ENCODE measurements at regions not wholly inside any gene's neighbourhood (a gene's known extent, or its start where the extent isn't known, plus 50 kb on each side); places are given as distances from the start of the nearest gene placed in this dataset.
"Not testable (repeated sequence)": the region's sequence is repeated elsewhere in the genome, so short reads cannot be mapped to it uniquely, and the experiment has no call there.

DNA sequence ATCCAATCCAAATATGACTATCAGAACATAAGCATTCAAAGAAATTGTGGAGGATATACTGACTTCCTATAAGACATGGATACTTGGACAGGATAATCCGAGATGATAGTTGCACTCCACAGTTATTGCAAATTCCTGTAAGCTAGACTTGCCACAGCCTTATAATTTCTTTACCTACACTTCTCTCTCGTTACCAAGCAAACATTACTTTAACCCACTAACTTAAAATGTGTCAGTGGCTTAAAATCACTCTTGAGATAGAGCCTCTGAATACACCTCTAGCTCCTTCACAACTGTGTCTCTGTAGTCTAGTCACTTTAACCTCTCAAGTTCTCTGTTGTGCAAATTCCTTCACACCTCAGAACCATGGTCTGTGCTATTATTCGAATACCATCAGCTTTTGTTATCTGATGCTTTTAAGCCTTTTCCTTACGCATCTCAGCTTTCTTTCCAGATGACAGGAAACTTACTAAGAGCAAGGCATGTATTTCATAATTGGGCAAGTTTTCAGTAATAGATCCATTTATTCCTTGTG lies 474.9 kb upstream of the MIR17HG start:
- Histone ChIP-seq H3K36me3 (ENCODE audit: control insufficient read depth, insufficient read depth, low read length) (no peaks in the 10 kb centered on the region), H3K4me3 (ENCODE audit: low read depth, low read length) (no peak overlapping the region), H3K4me1 (ENCODE audit: control insufficient read depth, insufficient read depth, low read length, poor library complexity, severe bottlenecking) (no peaks in the 10 kb centered on the region), H3K9me3 (ENCODE audit: control insufficient read depth in 2 of 2, low read length in 2 of 2) (no peaks in the 10 kb centered on the region), H3K27ac (ENCODE audit: insufficient read depth, low read length, poor library complexity, severe bottlenecking) (no peak overlapping the region), H3K27me3 (ENCODE audit: control insufficient read depth, insufficient read depth, low read length) (no peaks in the 10 kb centered on the region)
- Mint-ChIP-seq H3K27ac (peak overlapping the region in 1 of 3 donors; percentile 81), H3K27me3 (no peaks in the 10 kb centered on the region), H3K36me3 (no peaks in the 10 kb centered on the region), H3K9me3 (peaks cover 0 to 5% (median 2%) of the 10 kb centered on the region in 7 donors), H3K4me3 (no peak overlapping the region), H3K4me1 (no peaks in the 10 kb centered on the region)
- ATAC-seq (ENCODE audit: low read depth in 2 of 2) (no peak), DNase-seq (no peak)

DNA sequence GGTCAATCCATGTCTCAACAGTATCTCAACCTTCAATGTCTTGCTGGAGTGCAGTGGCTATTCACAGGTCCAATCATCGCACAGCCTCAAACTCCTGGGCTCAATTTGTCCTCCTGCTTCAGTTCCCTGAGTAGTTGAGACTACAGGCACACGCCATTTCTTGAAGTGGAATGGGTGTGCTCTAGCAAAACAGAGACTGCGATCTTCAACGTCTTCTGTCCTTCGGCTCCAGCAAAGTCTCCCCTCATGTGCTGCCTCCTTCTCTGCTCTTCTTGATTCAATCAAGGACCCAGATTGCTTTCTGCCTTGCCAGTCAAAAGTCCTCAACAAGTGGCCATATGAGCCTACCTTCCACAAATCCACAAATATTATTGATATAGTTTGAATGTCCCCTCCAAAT lies 466.7 kb upstream of the MIR17HG start:
- H3K27me3 ChIP-seq (ENCODE audit: control insufficient read depth, insufficient read depth, low read length): no peaks in the 10 kb centered on the region
- Mint-ChIP-seq H3K36me3 (no peaks in the 10 kb centered on the region), H3K9me3 (peaks cover 0 to 4% (median 0%) of the 10 kb centered on the region in 7 donors), H3K4me3 (no peak overlapping the region), H3K27me3 (no peaks in the 10 kb centered on the region), H3K4me1 (no peaks in the 10 kb centered on the region), H3K27ac (no peak overlapping the region)
- DNase-seq: no peak
- no peaks in the 10 kb centered on the region for H3K9me3 ChIP-seq (ENCODE audit: control insufficient read depth in 2 of 2, low read length in 2 of 2)
- H3K27ac ChIP-seq (ENCODE audit: insufficient read depth, low read length, poor library complexity, severe bottlenecking): no peak overlapping the region
- no peak for ATAC-seq (ENCODE audit: low read depth in 2 of 2)
- H3K36me3 ChIP-seq (ENCODE audit: control insufficient read depth, insufficient read depth, low read length): no peaks in the 10 kb centered on the region
- H3K4me3 ChIP-seq (ENCODE audit: low read depth, low read length): no peak overlapping the region
- H3K4me1 ChIP-seq (ENCODE audit: control insufficient read depth, insufficient read depth, low read length, poor library complexity, severe bottlenecking): no peaks in the 10 kb centered on the region

DNA sequence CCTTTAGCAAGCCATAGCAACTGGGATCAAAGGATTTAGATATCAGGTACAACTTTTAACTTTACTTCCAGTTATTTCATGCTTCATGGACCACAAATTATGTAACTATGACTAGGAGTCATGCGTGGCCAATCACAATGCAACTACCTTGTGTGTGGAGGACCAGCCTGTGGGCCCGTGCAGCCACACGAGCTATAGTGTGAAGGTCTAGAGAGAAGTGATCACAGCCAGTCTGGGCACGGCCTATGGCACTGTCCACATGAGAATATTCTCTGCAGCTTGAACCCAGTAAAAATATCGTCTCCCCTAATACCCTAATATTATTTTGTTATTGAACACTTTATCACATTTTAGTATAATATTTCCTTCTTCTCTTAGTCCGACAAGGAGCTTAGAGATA lies 464.9 kb upstream of the MIR17HG start:
- no peaks in the 10 kb centered on the region for H3K4me1 ChIP-seq (ENCODE audit: control insufficient read depth, insufficient read depth, low read length, poor library complexity, severe bottlenecking)
- no peaks in the 10 kb centered on the region for H3K36me3 ChIP-seq (ENCODE audit: control insufficient read depth, insufficient read depth, low read length)
- H3K4me3 ChIP-seq (ENCODE audit: low read depth, low read length): no peak overlapping the region
- no peak overlapping the region for H3K4me3 Mint-ChIP-seq
- no peaks in the 10 kb centered on the region for H3K9me3 ChIP-seq (ENCODE audit: control insufficient read depth in 2 of 2, low read length in 2 of 2)
- H3K27ac Mint-ChIP-seq: no peak overlapping the region
- no peaks in the 10 kb centered on the region for H3K4me1 Mint-ChIP-seq
- H3K36me3 Mint-ChIP-seq: no peaks in the 10 kb centered on the region
- no peak for ATAC-seq (ENCODE audit: low read depth in 2 of 2)
- H3K9me3 Mint-ChIP-seq: peaks cover 0 to 4% (median 1%) of the 10 kb centered on the region in 7 donors
- H3K27me3 ChIP-seq (ENCODE audit: control insufficient read depth, insufficient read depth, low read length): no peaks in the 10 kb centered on the region
- H3K27ac ChIP-seq (ENCODE audit: insufficient read depth, low read length, poor library complexity, severe bottlenecking): no peak overlapping the region
- no peak for DNase-seq
- H3K27me3 Mint-ChIP-seq: no peaks in the 10 kb centered on the region

DNA sequence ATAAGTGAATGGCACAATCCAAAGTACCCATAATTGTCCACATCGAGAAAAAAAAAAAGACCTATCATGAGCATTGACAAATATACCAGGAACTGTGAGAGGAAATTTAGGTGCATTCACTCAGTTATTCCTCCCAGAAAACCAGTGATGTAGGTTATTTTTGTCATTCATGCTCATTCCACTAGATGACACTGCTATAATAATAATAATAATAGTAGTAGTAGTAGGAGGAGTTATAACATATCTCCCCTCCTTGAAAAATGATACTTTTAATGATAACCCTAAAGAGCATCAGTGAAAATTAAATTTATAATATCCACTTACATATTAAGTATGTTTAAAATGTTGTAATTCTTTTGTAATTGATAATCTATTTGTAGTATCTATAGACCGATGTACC lies 463.9 kb upstream of the MIR17HG start:
- Histone ChIP-seq H3K36me3 (ENCODE audit: control insufficient read depth, insufficient read depth, low read length) (no peaks in the 10 kb centered on the region), H3K27me3 (ENCODE audit: control insufficient read depth, insufficient read depth, low read length) (no peaks in the 10 kb centered on the region), H3K4me3 (ENCODE audit: low read depth, low read length) (no peak overlapping the region), H3K4me1 (ENCODE audit: control insufficient read depth, insufficient read depth, low read length, poor library complexity, severe bottlenecking) (no peaks in the 10 kb centered on the region), H3K27ac (ENCODE audit: insufficient read depth, low read length, poor library complexity, severe bottlenecking) (no peak overlapping the region), H3K9me3 (ENCODE audit: control insufficient read depth in 2 of 2, low read length in 2 of 2) (no peaks in the 10 kb centered on the region)
- ATAC-seq (ENCODE audit: low read depth in 2 of 2): no peak
- H3K9me3 Mint-ChIP-seq: peaks cover 0 to 4% (median 1%) of the 10 kb centered on the region in 7 donors
- H3K27me3 Mint-ChIP-seq: no peaks in the 10 kb centered on the region
- no peak overlapping the region for H3K27ac Mint-ChIP-seq
- H3K36me3 Mint-ChIP-seq: no peaks in the 10 kb centered on the region
- no peaks in the 10 kb centered on the region for H3K4me1 Mint-ChIP-seq
- H3K4me3 Mint-ChIP-seq: no peak overlapping the region
- DNase-seq: no peak

DNA sequence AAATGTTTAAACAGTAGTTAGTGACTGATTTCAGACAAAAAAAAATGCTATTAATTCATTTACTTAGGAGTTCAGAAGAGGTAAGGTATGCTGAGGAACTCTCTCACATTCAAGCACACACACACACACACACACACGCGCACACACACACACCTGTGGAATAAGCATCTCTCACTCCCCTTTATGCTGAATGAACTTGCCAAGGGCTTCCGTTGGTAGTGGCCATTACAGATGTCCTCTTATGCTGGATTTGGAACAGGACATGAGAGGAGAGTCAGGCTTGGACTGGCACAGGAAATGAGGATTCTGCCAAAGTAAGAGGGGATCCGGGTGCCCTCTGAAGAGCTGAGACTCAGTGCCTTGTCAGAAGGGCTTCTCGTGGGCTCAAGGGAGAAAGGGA lies 463.4 kb upstream of the MIR17HG start:
- H3K27ac ChIP-seq (ENCODE audit: insufficient read depth, low read length, poor library complexity, severe bottlenecking): no peak overlapping the region
- Mint-ChIP-seq H3K4me3 (no peak overlapping the region), H3K4me1 (no peaks in the 10 kb centered on the region), H3K27ac (no peak overlapping the region), H3K36me3 (no peaks in the 10 kb centered on the region), H3K27me3 (no peaks in the 10 kb centered on the region), H3K9me3 (peaks cover 0 to 4% (median 1%) of the 10 kb centered on the region in 7 donors)
- no peaks in the 10 kb centered on the region for H3K27me3 ChIP-seq (ENCODE audit: control insufficient read depth, insufficient read depth, low read length)
- no peak overlapping the region for H3K4me3 ChIP-seq (ENCODE audit: low read depth, low read length)
- no peak for DNase-seq
- H3K36me3 ChIP-seq (ENCODE audit: control insufficient read depth, insufficient read depth, low read length): no peaks in the 10 kb centered on the region
- no peaks in the 10 kb centered on the region for H3K4me1 ChIP-seq (ENCODE audit: control insufficient read depth, insufficient read depth, low read length, poor library complexity, severe bottlenecking)
- no peak for ATAC-seq (ENCODE audit: low read depth in 2 of 2)
- H3K9me3 ChIP-seq (ENCODE audit: control insufficient read depth in 2 of 2, low read length in 2 of 2): no peaks in the 10 kb centered on the region

DNA sequence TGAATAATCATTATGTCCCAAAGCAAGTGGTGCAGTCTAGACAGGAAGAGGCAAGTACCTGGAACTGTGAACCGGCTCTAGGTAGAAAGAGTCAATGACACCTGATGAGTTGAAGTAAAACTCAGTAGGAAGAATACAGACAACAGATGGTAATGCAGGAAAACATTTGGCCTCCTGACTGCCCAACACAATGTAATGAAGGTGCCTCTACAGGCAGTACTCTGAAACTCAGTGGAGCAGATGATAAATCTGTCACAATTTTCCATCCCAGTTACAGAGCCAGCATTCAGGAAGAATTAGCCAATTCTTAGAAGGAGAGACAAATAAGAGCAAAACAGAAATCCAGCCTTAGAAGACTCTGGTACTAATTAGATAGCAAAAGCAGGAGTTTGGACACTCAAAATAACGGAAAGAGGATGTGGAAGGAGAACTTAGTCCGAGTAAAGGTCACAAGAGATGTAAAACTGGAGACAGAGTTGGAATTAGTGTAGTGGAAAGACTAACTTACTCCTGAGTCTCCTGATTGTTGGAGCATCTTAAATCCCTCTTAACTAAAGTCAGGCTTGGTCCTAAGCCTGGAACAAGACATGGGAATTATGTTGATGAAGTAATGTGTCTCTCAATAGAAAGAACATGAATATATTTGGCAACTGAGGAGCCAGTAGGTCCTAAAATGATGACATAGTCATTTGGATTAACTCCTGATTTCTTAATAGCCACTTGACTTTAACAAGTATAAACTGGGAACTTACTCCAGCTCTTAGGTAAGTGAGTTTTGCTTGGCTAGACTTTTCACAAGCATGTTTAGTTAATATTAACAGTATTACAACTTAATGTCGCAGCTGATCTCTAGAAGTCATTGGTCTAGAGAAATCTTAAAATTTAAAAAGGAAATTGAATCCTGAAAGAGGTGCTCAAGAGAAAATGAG lies 457.3 kb upstream of the MIR17HG start:
- Mint-ChIP-seq H3K27ac (no peak overlapping the region), H3K27me3 (no peaks in the 10 kb centered on the region), H3K9me3 (peaks cover 0 to 15% (median 5%) of the 10 kb centered on the region in 7 donors), H3K36me3 (no peaks in the 10 kb centered on the region), H3K4me1 (no peaks in the 10 kb centered on the region), H3K4me3 (no peak overlapping the region)
- no peaks in the 10 kb centered on the region for H3K27me3 ChIP-seq (ENCODE audit: control insufficient read depth, insufficient read depth, low read length)
- H3K4me1 ChIP-seq (ENCODE audit: control insufficient read depth, insufficient read depth, low read length, poor library complexity, severe bottlenecking): no peaks in the 10 kb centered on the region
- H3K9me3 ChIP-seq (ENCODE audit: control insufficient read depth in 2 of 2, low read length in 2 of 2): no peaks in the 10 kb centered on the region
- DNase-seq: no peak
- no peak for ATAC-seq (ENCODE audit: low read depth in 2 of 2)
- H3K36me3 ChIP-seq (ENCODE audit: control insufficient read depth, insufficient read depth, low read length): no peaks in the 10 kb centered on the region
- H3K27ac ChIP-seq (ENCODE audit: insufficient read depth, low read length, poor library complexity, severe bottlenecking): no peak overlapping the region
- no peak overlapping the region for H3K4me3 ChIP-seq (ENCODE audit: low read depth, low read length)

DNA sequence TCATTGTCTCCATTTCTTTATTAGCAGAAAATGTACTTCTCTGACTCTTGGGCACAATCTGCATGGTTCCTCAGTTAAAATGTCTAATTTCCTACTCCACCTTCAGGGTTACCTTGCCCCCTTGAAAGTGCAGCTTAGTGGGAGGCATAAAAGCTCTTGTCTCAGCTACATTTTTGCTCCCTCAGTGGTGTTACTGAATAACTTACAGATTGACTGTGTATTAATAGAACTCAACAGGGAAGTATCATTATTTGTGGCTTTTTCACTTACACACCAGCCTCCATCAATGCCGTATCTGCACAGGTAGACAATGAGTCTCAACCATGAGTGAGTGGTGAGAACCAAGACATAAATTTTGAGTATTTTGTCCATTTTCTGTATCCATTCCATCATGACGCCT lies 456.2 kb upstream of the MIR17HG start:
- Histone ChIP-seq H3K27ac (ENCODE audit: insufficient read depth, low read length, poor library complexity, severe bottlenecking) (no peak overlapping the region), H3K9me3 (ENCODE audit: control insufficient read depth in 2 of 2, low read length in 2 of 2) (no peaks in the 10 kb centered on the region), H3K4me3 (ENCODE audit: low read depth, low read length) (no peak overlapping the region), H3K27me3 (ENCODE audit: control insufficient read depth, insufficient read depth, low read length) (no peaks in the 10 kb centered on the region), H3K4me1 (ENCODE audit: control insufficient read depth, insufficient read depth, low read length, poor library complexity, severe bottlenecking) (no peaks in the 10 kb centered on the region), H3K36me3 (ENCODE audit: control insufficient read depth, insufficient read depth, low read length) (no peaks in the 10 kb centered on the region)
- H3K4me3 Mint-ChIP-seq: no peak overlapping the region
- ATAC-seq (ENCODE audit: low read depth in 2 of 2): no peak
- no peak for DNase-seq
- H3K9me3 Mint-ChIP-seq: peaks cover 0 to 15% (median 4%) of the 10 kb centered on the region in 7 donors
- no peaks in the 10 kb centered on the region for H3K4me1 Mint-ChIP-seq
- H3K36me3 Mint-ChIP-seq: no peaks in the 10 kb centered on the region
- no peaks in the 10 kb centered on the region for H3K27me3 Mint-ChIP-seq
- no peak overlapping the region for H3K27ac Mint-ChIP-seq

DNA sequence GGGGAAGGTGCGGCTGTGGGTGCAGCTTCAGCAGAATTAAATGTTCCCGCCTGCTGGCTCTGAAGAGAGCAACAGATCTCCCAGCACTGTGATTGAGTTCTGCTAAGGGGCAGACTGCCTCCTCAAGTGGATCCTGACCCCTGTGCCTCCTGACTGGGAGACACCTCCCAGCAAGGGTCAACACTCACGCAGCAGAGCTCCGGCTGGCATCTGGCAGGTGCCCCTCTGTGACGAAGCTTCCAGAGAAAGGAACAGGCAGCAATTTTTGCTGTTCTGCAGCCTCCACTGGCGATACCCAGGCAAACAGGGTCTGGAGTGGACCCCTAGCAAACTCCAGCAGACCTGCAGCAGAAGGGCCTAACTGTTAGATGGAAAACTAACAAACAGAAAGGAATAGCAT lies 454.3 kb upstream of the MIR17HG start:
- not testable (repeated sequence) for H3K27ac Mint-ChIP-seq; H3K4me3 Mint-ChIP-seq; H3K36me3 ChIP-seq (ENCODE audit: control insufficient read depth, insufficient read depth, low read length); H3K4me1 ChIP-seq (ENCODE audit: control insufficient read depth, insufficient read depth, low read length, poor library complexity, severe bottlenecking); H3K27ac ChIP-seq (ENCODE audit: insufficient read depth, low read length, poor library complexity, severe bottlenecking); H3K27me3 Mint-ChIP-seq; H3K9me3 ChIP-seq (ENCODE audit: control insufficient read depth in 2 of 2, low read length in 2 of 2); ATAC-seq (ENCODE audit: low read depth in 2 of 2); H3K27me3 ChIP-seq (ENCODE audit: control insufficient read depth, insufficient read depth, low read length); DNase-seq; H3K4me1 Mint-ChIP-seq; H3K4me3 ChIP-seq (ENCODE audit: low read depth, low read length); H3K36me3 Mint-ChIP-seq
- peaks cover 0 to 15% (median 4%) of the 10 kb centered on the region in 7 donors for H3K9me3 Mint-ChIP-seq

All from CD4-positive, CD25-positive, alpha-beta regulatory T cell (primary cell).